CD14-positive monocyte (primary cell): ENCODE measurements at regions not wholly inside any gene's neighbourhood (a gene's known extent, or its start where the extent isn't known, plus 50 kb on each side); places are given as distances from the start of the nearest gene placed in this dataset.

Experiments
- DNase-seq, 3 donors: peaks; one replicate each; pipeline ENCODE4 v3.0.0-alpha.2; 2011 to 2022
- H2AFZ ChIP-seq: 2 replicates; pipeline ENCODE4 v1.6.0; 2012; ENCODE audit warnings: mild to moderate bottlenecking, low read depth, low read length, inconsistent platforms; ENCODE audit not compliant: insufficient read depth, poor library complexity, severe bottlenecking
- H3K27ac ChIP-seq, 2 donors: 1 replicate in 1 of 2; 2 replicates in 1 of 2; pipeline ENCODE4 v1.5.1; 2012 to 2013; ENCODE audit warnings: low read length in 2 of 2, control low read depth in 1 of 2, inconsistent platforms in 1 of 2, low read depth in 1 of 2, mild to moderate bottlenecking in 1 of 2
- H3K27me3 ChIP-seq, 2 donors: one replicate each; pipeline versions ENCODE4 v1.6.0 to v1.6.1; 2011 to 2013; ENCODE audit warnings: low read length in 2 of 2; ENCODE audit not compliant: control insufficient read depth in 2 of 2, insufficient read depth in 2 of 2
- H3K36me3 ChIP-seq, 2 donors: replicated peaks in 1 of 2; 1 replicate in 1 of 2; 2 replicates in 1 of 2; pipeline versions ENCODE4 v1.5.1 to v1.6.1; 2012 to 2013; ENCODE audit warnings: low read length in 2 of 2, control low read depth in 1 of 2, inconsistent platforms in 1 of 2, mild to moderate bottlenecking in 1 of 2; ENCODE audit not compliant: insufficient read depth in 2 of 2, control insufficient read depth in 1 of 2
- H3K4me1 ChIP-seq, 2 donors: 1 replicate in 1 of 2; 2 replicates in 1 of 2; pipeline versions ENCODE4 v1.5.1 to v1.6.1; 2012 to 2013; ENCODE audit warnings: low read length in 2 of 2, control low read depth in 1 of 2, inconsistent platforms in 1 of 2, mild to moderate bottlenecking in 1 of 2, moderate library complexity in 1 of 2; ENCODE audit not compliant: insufficient read depth in 2 of 2, control insufficient read depth in 1 of 2
- H3K4me2 ChIP-seq: replicated peaks from 2 replicates; pipeline ENCODE3; 2012; ENCODE audit warnings: low read length, moderate library complexity, mild to moderate bottlenecking; ENCODE audit not compliant: poor library complexity, severe bottlenecking; ENCODE audit errors: extremely low read depth
- H3K4me3 ChIP-seq, 3 experiments: fragments of 200-600 bp in 1 of 3; sonication (generic) in 1 of 3; replicated peaks in 1 of 3; 1 replicate in 2 of 3; 2 replicates in 1 of 3; pipeline ENCODE4 v1.5.1; 2011 to 2013; ENCODE audit warnings: low read length in 3 of 3, mild to moderate bottlenecking in 3 of 3, control low read depth in 2 of 3, low read depth in 2 of 3, inconsistent platforms in 1 of 3, moderate library complexity in 1 of 3
- H3K79me2 ChIP-seq: 2 replicates; pipeline ENCODE4 v1.6.0; 2012; ENCODE audit warnings: mild to moderate bottlenecking, control low read depth, inconsistent platforms, low read length, moderate library complexity; ENCODE audit not compliant: insufficient read depth
- H3K9ac ChIP-seq: 2 replicates; pipeline ENCODE4 v1.6.0; 2017; ENCODE audit warnings: low read length, mild to moderate bottlenecking; ENCODE audit not compliant: insufficient read depth, poor library complexity, severe bottlenecking
- H3K9me3 ChIP-seq, 2 donors: replicated peaks in 1 of 2; 1 replicate in 1 of 2; 2 replicates in 1 of 2; pipeline versions ENCODE4 v1.5.1 to v1.6.1; 2012 to 2013; ENCODE audit warnings: low read length in 2 of 2, control low read depth in 1 of 2; ENCODE audit not compliant: control insufficient read depth in 1 of 2, insufficient read depth in 1 of 2
- H4K20me1 ChIP-seq: 2 replicates; pipeline ENCODE4 v1.6.0; 2012; ENCODE audit warnings: mild to moderate bottlenecking, low read length, control low read depth, moderate library complexity; ENCODE audit not compliant: insufficient read depth
- H3K27ac Mint-ChIP-seq, 7 donors: one replicate each; pipeline ENCODE4 v1.8.0; 2020; ENCODE audit warnings: mild to moderate bottlenecking in 7 of 7, mixed read lengths in 7 of 7, moderate library complexity in 6 of 7, inconsistent platforms in 2 of 7
- H3K27me3 Mint-ChIP-seq, 3 donors: one replicate each; pipeline ENCODE4 v1.8.0; 2021 to 2022; ENCODE audit warnings: low read depth in 3 of 3, mild to moderate bottlenecking in 3 of 3, mixed read lengths in 3 of 3, moderate library complexity in 3 of 3, inconsistent platforms in 1 of 3
- H3K36me3 Mint-ChIP-seq, 2 donors: one replicate each; pipeline ENCODE4 v1.8.0; 2020; ENCODE audit warnings: mixed read lengths in 2 of 2, inconsistent platforms in 1 of 2, mild to moderate bottlenecking in 1 of 2
- H3K4me1 Mint-ChIP-seq: one replicate; pipeline ENCODE4 v1.8.0; 2020; ENCODE audit warnings: mild to moderate bottlenecking, mixed read lengths
- H3K4me3 Mint-ChIP-seq, 2 donors: one replicate each; pipeline ENCODE4 v1.8.0; 2020; ENCODE audit warnings: mild to moderate bottlenecking in 2 of 2, mixed read lengths in 2 of 2, moderate library complexity in 1 of 2
- H3K9me3 Mint-ChIP-seq, 7 donors: one replicate each; pipeline ENCODE4 v1.8.0; 2020 to 2022; ENCODE audit warnings: mixed read lengths in 7 of 7, mild to moderate bottlenecking in 6 of 7, moderate library complexity in 6 of 7, inconsistent platforms in 2 of 7
- WGBS: methylation state at CpG from one replicate; pipeline ENCODE4 v1.1.5; 2013; ENCODE audit warnings: missing lambda C conversion rate; ENCODE audit not compliant: insufficient coverage; 5-methylcytosine and 5-hydroxymethylcytosine counted together
- intact Hi-C, 2 donors: fragments of 100-400 bp; cut with micrococcal nuclease; formaldehyde crosslinking; loops; one replicate each; pipeline versions ENCODE4 v1.15.0 to v1.15.1; 2023
- TF ChIP-seq, protein P1 (sequence below): fragments of 200-600 bp; IDR thresholded peaks from one replicate; pipeline ENCODE4 v1.8.0; 2022; ENCODE audit warnings: antibody characterized with exemption, mild to moderate bottlenecking

DNA sequence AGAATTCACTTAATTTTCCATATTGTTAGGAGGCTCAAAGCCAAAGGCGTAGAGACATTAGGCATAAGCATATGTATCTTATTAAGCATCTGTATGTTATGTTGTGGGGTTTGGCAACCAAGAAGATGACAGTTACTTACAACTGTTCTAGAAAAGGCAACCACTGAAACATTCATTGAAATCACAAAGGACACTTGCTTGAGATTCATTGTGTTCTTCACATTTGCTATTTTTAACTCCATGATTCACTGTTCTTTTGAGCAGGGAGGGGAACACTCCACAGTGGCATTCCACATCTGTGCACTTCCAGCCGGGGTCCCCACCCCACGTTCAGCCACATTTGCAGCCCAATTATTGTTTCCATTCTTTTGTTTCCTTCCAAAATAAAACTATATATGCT, 107.1 kb downstream of the PALM2AKAP2 start:
- no peak overlapping the region for H3K4me3 Mint-ChIP-seq
- peaks cover 11 to 12% of the 10 kb centered on the region in 2 donors for H3K4me1 ChIP-seq
- H3K36me3 ChIP-seq: no peaks in the 10 kb centered on the region
- WGBS: no CpG with 5 or more reads among the region's 3 CpGs
- H3K27ac ChIP-seq: peak overlapping the region in 1 of 2 donors; percentile 27
- H3K4me3 ChIP-seq: no peak overlapping the region
- peak overlapping the region in 4 of 7 donors; percentile 13 to 73 (median 48) for H3K27ac Mint-ChIP-seq
- no peaks in the 10 kb centered on the region for H4K20me1 ChIP-seq
- no peaks in the 10 kb centered on the region for H3K27me3 Mint-ChIP-seq
- H2AFZ ChIP-seq: no peak overlapping the region
- peaks cover 0 to 1% (median 0%) of the 10 kb centered on the region in 7 donors for H3K9me3 Mint-ChIP-seq
- DNase-seq: no peak
- H3K4me2 ChIP-seq: no peak overlapping the region
- intact Hi-C loops: no loop called here
- TF ChIP-seq, protein P1, sequence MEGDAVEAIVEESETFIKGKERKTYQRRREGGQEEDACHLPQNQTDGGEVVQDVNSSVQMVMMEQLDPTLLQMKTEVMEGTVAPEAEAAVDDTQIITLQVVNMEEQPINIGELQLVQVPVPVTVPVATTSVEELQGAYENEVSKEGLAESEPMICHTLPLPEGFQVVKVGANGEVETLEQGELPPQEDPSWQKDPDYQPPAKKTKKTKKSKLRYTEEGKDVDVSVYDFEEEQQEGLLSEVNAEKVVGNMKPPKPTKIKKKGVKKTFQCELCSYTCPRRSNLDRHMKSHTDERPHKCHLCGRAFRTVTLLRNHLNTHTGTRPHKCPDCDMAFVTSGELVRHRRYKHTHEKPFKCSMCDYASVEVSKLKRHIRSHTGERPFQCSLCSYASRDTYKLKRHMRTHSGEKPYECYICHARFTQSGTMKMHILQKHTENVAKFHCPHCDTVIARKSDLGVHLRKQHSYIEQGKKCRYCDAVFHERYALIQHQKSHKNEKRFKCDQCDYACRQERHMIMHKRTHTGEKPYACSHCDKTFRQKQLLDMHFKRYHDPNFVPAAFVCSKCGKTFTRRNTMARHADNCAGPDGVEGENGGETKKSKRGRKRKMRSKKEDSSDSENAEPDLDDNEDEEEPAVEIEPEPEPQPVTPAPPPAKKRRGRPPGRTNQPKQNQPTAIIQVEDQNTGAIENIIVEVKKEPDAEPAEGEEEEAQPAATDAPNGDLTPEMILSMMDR: no peak
- no peaks in the 10 kb centered on the region for H3K27me3 ChIP-seq
- no peaks in the 10 kb centered on the region for H3K9me3 ChIP-seq
- no peak overlapping the region for H3K9ac ChIP-seq
- no peaks in the 10 kb centered on the region for H3K79me2 ChIP-seq
- H3K4me1 Mint-ChIP-seq: peaks cover 16% of the 10 kb centered on the region
- H3K36me3 Mint-ChIP-seq: no peaks in the 10 kb centered on the region

DNA sequence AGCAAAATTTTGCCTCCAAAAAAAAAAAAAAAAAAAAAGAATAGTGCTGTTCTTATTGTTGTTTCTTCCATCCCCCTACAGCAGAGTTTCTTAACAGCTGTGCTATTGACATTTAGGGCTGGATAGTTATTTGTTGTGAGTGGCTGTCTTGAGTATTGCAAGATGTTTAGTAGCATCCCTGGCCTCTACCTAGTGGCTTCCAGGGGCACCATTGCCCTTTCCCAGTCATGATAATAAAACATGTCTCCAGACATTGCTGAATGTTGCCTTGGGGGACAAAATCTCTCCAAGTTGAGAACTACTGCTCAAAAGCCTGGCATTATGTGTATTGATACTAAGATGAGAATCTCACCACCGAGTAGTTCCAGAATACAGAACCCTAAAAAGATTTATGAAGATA, 108.7 kb downstream of the PALM2AKAP2 start:
- H3K36me3 ChIP-seq: no peaks in the 10 kb centered on the region
- WGBS: no CpG with 5 or more reads among the region's 1 CpG
- no peaks in the 10 kb centered on the region for H3K79me2 ChIP-seq
- H3K4me2 ChIP-seq: no peak overlapping the region
- H4K20me1 ChIP-seq: no peaks in the 10 kb centered on the region
- peaks cover 16% of the 10 kb centered on the region for H3K4me1 Mint-ChIP-seq
- TF ChIP-seq, protein P1: no peak
- no peak overlapping the region for H3K27ac Mint-ChIP-seq
- H3K9me3 Mint-ChIP-seq: peaks cover 0 to 1% (median 0%) of the 10 kb centered on the region in 7 donors
- no peaks in the 10 kb centered on the region for H3K36me3 Mint-ChIP-seq
- H3K27me3 ChIP-seq: no peaks in the 10 kb centered on the region
- no peaks in the 10 kb centered on the region for H3K27me3 Mint-ChIP-seq
- no peak overlapping the region for H3K9ac ChIP-seq
- no peaks in the 10 kb centered on the region for H3K9me3 ChIP-seq
- H2AFZ ChIP-seq: no peak overlapping the region
- no peak overlapping the region for H3K4me3 ChIP-seq
- DNase-seq: no peak
- no peak overlapping the region for H3K27ac ChIP-seq
- H3K4me1 ChIP-seq: peaks cover 11 to 12% of the 10 kb centered on the region in 2 donors
- intact Hi-C loops: no loop called here
- H3K4me3 Mint-ChIP-seq: no peak overlapping the region
